ENCODE measurements at regions not wholly inside any gene's neighbourhood (a gene's known extent, or its start where the extent isn't known, plus 50 kb on each side); places are given as distances from the start of the nearest gene placed in this dataset.
"Not testable (repeated sequence)": the region's sequence is repeated elsewhere in the genome, so short reads cannot be mapped to it uniquely, and the experiment has no call there.

- Histone ChIP-seq H3K23ac (ENCODE audit: insufficient read length, low read depth, low read length) (no peak overlapping the region), H3K27me3 (ENCODE audit: insufficient read depth, low read length) (no peaks in the 10 kb centered on the region), H3K9ac (ENCODE audit: extremely low read depth, insufficient read length, low read length) (no peak overlapping the region), H4K8ac (replicated peaks; ENCODE audit: insufficient read length, low read depth, low read length) (no peak overlapping the region), H3K79me1 (ENCODE audit: insufficient read depth, low read depth, low read length, poor library complexity, severe bottlenecking) (no peaks in the 10 kb centered on the region), H2BK20ac (ENCODE audit: low read depth, low read length, poor library complexity, severe bottlenecking) (no peak overlapping the region), H3K56ac (ENCODE audit: insufficient read length, low read depth, low read length) (no peak overlapping the region), H3K27ac (ENCODE audit: insufficient read length, low read depth, low read length) (no peak overlapping the region), H3T11ph (ENCODE audit: low read length) (no peak overlapping the region), H3K14ac (ENCODE audit: insufficient read depth, low read length) (no peak overlapping the region), H3K4ac (ENCODE audit: low read depth, low read length) (no peak overlapping the region), H3K18ac (ENCODE audit: insufficient read length, low read depth, low read length) (no peak overlapping the region), H2BK12ac (ENCODE audit: insufficient read length, low read depth, low read length) (no peak overlapping the region), H2AFZ (ENCODE audit: low read length) (no peak overlapping the region), H3K4me2 (ENCODE audit: insufficient read depth, insufficient read length, low read length) (no peak overlapping the region), H4K91ac (ENCODE audit: insufficient read length, low read depth, low read length) (no peak overlapping the region), H4K20me1 (ENCODE audit: control insufficient read depth, insufficient read depth, insufficient read length) (no peaks in the 10 kb centered on the region), H3K4me1 (ENCODE audit: insufficient read depth, low read length) (peaks cover 2% of the 10 kb centered on the region), H2AK5ac (ENCODE audit: insufficient read length, low read length) (no peak overlapping the region), H3K23me2 (ENCODE audit: insufficient read length, low read depth, low read length, poor library complexity, severe bottlenecking) (no peaks in the 10 kb centered on the region), H2BK120ac (ENCODE audit: low read depth, low read length, poor library complexity, severe bottlenecking) (no peak overlapping the region), H3K9me3 (ENCODE audit: control insufficient read depth, low read depth, low read length) (no peaks in the 10 kb centered on the region), H2BK15ac (ENCODE audit: low read depth, low read length) (no peak overlapping the region), H3K79me2 (ENCODE audit: insufficient read depth, low read length) (no peaks in the 10 kb centered on the region), H4K5ac (ENCODE audit: insufficient read length, low read depth, low read length) (no peak overlapping the region), H2BK5ac (ENCODE audit: insufficient read length, low read length) (no peak overlapping the region)
- H3K9me3 Mint-ChIP-seq, result peaks cover 2 to 10% of the 10 kb centered on the region in 2 experiments; a peak in 4 of 5 replicates
- H3K4me3 Mint-ChIP-seq, result no peak overlapping the region
- H3K4me1 Mint-ChIP-seq, result peaks cover 4 to 6% of the 10 kb centered on the region in 2 experiments
- no peaks in the 10 kb centered on the region for H3K27me3 Mint-ChIP-seq (ENCODE audit: low read depth)
- no peak for DNase-seq
- no CpG with 5 or more reads among the region's 1 CpG for WGBS (ENCODE audit: extremely low coverage, insufficient read length, low lambda C conversion rate)
- no peak overlapping the region for H3K27ac Mint-ChIP-seq
- TF ChIP-seq, protein P1, sequence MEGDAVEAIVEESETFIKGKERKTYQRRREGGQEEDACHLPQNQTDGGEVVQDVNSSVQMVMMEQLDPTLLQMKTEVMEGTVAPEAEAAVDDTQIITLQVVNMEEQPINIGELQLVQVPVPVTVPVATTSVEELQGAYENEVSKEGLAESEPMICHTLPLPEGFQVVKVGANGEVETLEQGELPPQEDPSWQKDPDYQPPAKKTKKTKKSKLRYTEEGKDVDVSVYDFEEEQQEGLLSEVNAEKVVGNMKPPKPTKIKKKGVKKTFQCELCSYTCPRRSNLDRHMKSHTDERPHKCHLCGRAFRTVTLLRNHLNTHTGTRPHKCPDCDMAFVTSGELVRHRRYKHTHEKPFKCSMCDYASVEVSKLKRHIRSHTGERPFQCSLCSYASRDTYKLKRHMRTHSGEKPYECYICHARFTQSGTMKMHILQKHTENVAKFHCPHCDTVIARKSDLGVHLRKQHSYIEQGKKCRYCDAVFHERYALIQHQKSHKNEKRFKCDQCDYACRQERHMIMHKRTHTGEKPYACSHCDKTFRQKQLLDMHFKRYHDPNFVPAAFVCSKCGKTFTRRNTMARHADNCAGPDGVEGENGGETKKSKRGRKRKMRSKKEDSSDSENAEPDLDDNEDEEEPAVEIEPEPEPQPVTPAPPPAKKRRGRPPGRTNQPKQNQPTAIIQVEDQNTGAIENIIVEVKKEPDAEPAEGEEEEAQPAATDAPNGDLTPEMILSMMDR (conservative IDR thresholded peaks at IDR 0.05), result no peak
- H3K36me3 Mint-ChIP-seq (ENCODE audit: insufficient read depth in 1 of 3, low read depth in 3 of 3), result no peaks in the 10 kb centered on the region; a peak in 2 of 7 replicates
These were observed 120.1 kb upstream of the PPP1R9A start for GRCh38 chr7:94787285-94787684.

DNA sequence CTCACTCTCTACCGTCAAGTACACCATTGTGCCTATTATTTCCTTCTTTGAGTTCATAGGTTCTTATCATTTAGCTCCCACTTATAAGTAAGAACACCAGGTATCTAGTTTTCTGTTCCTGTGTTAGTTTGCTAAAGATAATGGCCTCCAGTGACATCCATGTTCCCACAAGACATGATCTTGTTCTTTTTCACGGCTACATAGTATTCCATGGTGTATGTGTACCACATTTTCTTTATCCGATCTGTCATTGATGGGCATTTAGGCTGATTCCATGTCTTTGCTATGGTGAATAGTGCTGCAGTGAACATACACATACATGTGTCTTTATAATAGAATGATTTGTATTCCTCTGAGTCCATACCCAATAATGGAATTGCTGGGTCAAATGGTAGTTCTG is 119.0 kb upstream of the PPP1R9A start:
- not testable (repeated sequence) for H2AFZ ChIP-seq (ENCODE audit: low read length); DNase-seq; H4K91ac ChIP-seq (ENCODE audit: insufficient read length, low read depth, low read length); H3K18ac ChIP-seq (ENCODE audit: insufficient read length, low read depth, low read length); H2BK120ac ChIP-seq (ENCODE audit: low read depth, low read length, poor library complexity, severe bottlenecking); H3K14ac ChIP-seq (ENCODE audit: insufficient read depth, low read length); H3K4me2 ChIP-seq (ENCODE audit: insufficient read depth, insufficient read length, low read length); H3K27me3 ChIP-seq (ENCODE audit: insufficient read depth, low read length); H3K23ac ChIP-seq (ENCODE audit: insufficient read length, low read depth, low read length); H3K4ac ChIP-seq (ENCODE audit: low read depth, low read length); H3K27me3 Mint-ChIP-seq (ENCODE audit: low read depth); H3K4me3 Mint-ChIP-seq; H3K4me1 ChIP-seq (ENCODE audit: insufficient read depth, low read length); H2AK5ac ChIP-seq (ENCODE audit: insufficient read length, low read length); H3K27ac ChIP-seq (ENCODE audit: insufficient read length, low read depth, low read length); H3K56ac ChIP-seq (ENCODE audit: insufficient read length, low read depth, low read length); H4K5ac ChIP-seq (ENCODE audit: insufficient read length, low read depth, low read length); H2BK20ac ChIP-seq (ENCODE audit: low read depth, low read length, poor library complexity, severe bottlenecking); H2BK5ac ChIP-seq (ENCODE audit: insufficient read length, low read length); H2BK15ac ChIP-seq (ENCODE audit: low read depth, low read length); H3K9ac ChIP-seq (ENCODE audit: extremely low read depth, insufficient read length, low read length); H3K23me2 ChIP-seq (ENCODE audit: insufficient read length, low read depth, low read length, poor library complexity, severe bottlenecking); H3K79me1 ChIP-seq (ENCODE audit: insufficient read depth, low read depth, low read length, poor library complexity, severe bottlenecking); H2BK12ac ChIP-seq (ENCODE audit: insufficient read length, low read depth, low read length); H3K79me2 ChIP-seq (ENCODE audit: insufficient read depth, low read length); H4K8ac ChIP-seq (replicated peaks; ENCODE audit: insufficient read length, low read depth, low read length); H3T11ph ChIP-seq (ENCODE audit: low read length); H3K9me3 ChIP-seq (ENCODE audit: control insufficient read depth, low read depth, low read length); H3K9me3 Mint-ChIP-seq; H3K36me3 Mint-ChIP-seq (ENCODE audit: insufficient read depth in 1 of 3, low read depth in 3 of 3); H4K20me1 ChIP-seq (ENCODE audit: control insufficient read depth, insufficient read depth, insufficient read length); H3K27ac Mint-ChIP-seq
- no CpG with 5 or more reads among the region's 3 CpGs for WGBS (ENCODE audit: extremely low coverage, insufficient read length, low lambda C conversion rate)
- peaks cover 5 to 12% of the 10 kb centered on the region in 2 experiments for H3K4me1 Mint-ChIP-seq
